OCI-LY7 (cell line): ENCODE measurements at regions not wholly inside any gene's neighbourhood (a gene's known extent, or its start where the extent isn't known, plus 50 kb on each side); places are given as distances from the start of the nearest gene placed in this dataset.

Source experiments
- BruUV-seq: library from RNA; stranded (reverse); fragments of 400-500 nt; replicated peaks from 2 replicates; lab custom pipeline; 2021; lab: Mats Ljungman, UMichigan
- CTCF ChIA-PET: fragments of 300-600 bp; sonication (Branson Sonifier 250); formaldehyde crosslinking; loops from one replicate; lab custom pipeline; 2022; ENCODE audit warnings: antibody characterized with exemption; ENCODE audit not compliant: unreplicated experiment; lab: Charles Lee
- POLR2A ChIA-PET: fragments of 300-600 bp; sonication (Branson Sonifier 250); formaldehyde crosslinking; loops from one replicate; lab custom pipeline; 2022; ENCODE audit warnings: antibody characterized with exemption; lab: Charles Lee
- DNase-seq: peaks from one replicate; pipeline ENCODE4 v3.0.0-alpha.2; 2015; ENCODE audit warnings: low spot score
- H2AFZ ChIP-seq: fragments of 200-600 bp; sonication (generic), shearing (Covaris generic); 2 replicates; pipeline ENCODE4 v1.6.1; 2014; ENCODE audit warnings: mild to moderate bottlenecking, antibody characterized with exemption, low read length, moderate library complexity
- H3K27ac ChIP-seq: fragments of 200-600 bp; sonication (generic); 2 replicates; pipeline ENCODE4 v1.5.1; 2014; ENCODE audit warnings: mixed run types, low read depth, mild to moderate bottlenecking, moderate library complexity, low read length, inconsistent platforms; ENCODE audit not compliant: poor library complexity, severe bottlenecking
- H3K36me3 ChIP-seq: fragments of 200-600 bp; sonication (generic); 2 replicates; pipeline ENCODE4 v1.6.1; 2014; ENCODE audit warnings: mild to moderate bottlenecking, antibody characterized with exemption, low read length, moderate library complexity, mixed read lengths; ENCODE audit not compliant: insufficient read depth
- H3K4me1 ChIP-seq: fragments of 200-600 bp; sonication (generic); 2 replicates; pipeline ENCODE4 v1.5.1; 2014; ENCODE audit warnings: mild to moderate bottlenecking, low read length; ENCODE audit not compliant: insufficient read depth, poor library complexity, severe bottlenecking
- H3K4me2 ChIP-seq: fragments of 200-600 bp; sonication (generic); 2 replicates; pipeline ENCODE4 v1.6.1; 2014; ENCODE audit warnings: mild to moderate bottlenecking, low read length
- H3K4me3 ChIP-seq: fragments of 200-600 bp; sonication (generic); 2 replicates; pipeline ENCODE4 v1.5.1; 2014; ENCODE audit warnings: mild to moderate bottlenecking, low read depth, low read length; ENCODE audit not compliant: poor library complexity, severe bottlenecking
- H3K79me2 ChIP-seq: fragments of 200-600 bp; sonication (generic); 2 replicates; pipeline ENCODE4 v1.6.1; 2016; ENCODE audit warnings: low read depth, mild to moderate bottlenecking, low read length, moderate library complexity, mixed read lengths; ENCODE audit not compliant: insufficient read depth
- H3K9me2 ChIP-seq: fragments of 200-600 bp; sonication (generic); 2 replicates; pipeline ENCODE4 v1.6.1; 2016; ENCODE audit warnings: mild to moderate bottlenecking, low read length, mixed read lengths; ENCODE audit not compliant: insufficient read depth
- H3K9me3 ChIP-seq: fragments of 200-600 bp; sonication (generic); 2 replicates; pipeline ENCODE4 v1.6.1; 2014; ENCODE audit warnings: mild to moderate bottlenecking, mixed run types, low read length, mixed read lengths
- H4K20me1 ChIP-seq: fragments of 200-600 bp; sonication (generic); 2 replicates; pipeline ENCODE4 v1.6.1; 2014; ENCODE audit warnings: mild to moderate bottlenecking, antibody characterized with exemption, low read length, moderate library complexity, mixed read lengths; ENCODE audit not compliant: insufficient read depth
- EZH2phosphoT487 ChIP-seq: fragments of 200-600 bp; sonication (generic); IDR thresholded peaks from 2 replicates; pipeline ENCODE4 v1.6.1; 2018; ENCODE audit warnings: low read depth, borderline replicate concordance, mild to moderate bottlenecking, mixed run types, antibody characterized with exemption, low read length, moderate library complexity, mixed read lengths
- intact Hi-C: fragments of 100-400 bp; cut with micrococcal nuclease; formaldehyde crosslinking; loops from one replicate; pipeline ENCODE4 v1.10.0; 2022; ENCODE audit not compliant: unreplicated experiment
- TF ChIP-seq, protein P1 (sequence below): fragments of 200-600 bp; sonication (generic); conservative IDR thresholded peaks from 2 replicates; pipeline ENCODE4 v1.5.1; 2014; ENCODE audit warnings: mild to moderate bottlenecking, antibody characterized with exemption, low read length, moderate library complexity, mixed read lengths

DNA sequence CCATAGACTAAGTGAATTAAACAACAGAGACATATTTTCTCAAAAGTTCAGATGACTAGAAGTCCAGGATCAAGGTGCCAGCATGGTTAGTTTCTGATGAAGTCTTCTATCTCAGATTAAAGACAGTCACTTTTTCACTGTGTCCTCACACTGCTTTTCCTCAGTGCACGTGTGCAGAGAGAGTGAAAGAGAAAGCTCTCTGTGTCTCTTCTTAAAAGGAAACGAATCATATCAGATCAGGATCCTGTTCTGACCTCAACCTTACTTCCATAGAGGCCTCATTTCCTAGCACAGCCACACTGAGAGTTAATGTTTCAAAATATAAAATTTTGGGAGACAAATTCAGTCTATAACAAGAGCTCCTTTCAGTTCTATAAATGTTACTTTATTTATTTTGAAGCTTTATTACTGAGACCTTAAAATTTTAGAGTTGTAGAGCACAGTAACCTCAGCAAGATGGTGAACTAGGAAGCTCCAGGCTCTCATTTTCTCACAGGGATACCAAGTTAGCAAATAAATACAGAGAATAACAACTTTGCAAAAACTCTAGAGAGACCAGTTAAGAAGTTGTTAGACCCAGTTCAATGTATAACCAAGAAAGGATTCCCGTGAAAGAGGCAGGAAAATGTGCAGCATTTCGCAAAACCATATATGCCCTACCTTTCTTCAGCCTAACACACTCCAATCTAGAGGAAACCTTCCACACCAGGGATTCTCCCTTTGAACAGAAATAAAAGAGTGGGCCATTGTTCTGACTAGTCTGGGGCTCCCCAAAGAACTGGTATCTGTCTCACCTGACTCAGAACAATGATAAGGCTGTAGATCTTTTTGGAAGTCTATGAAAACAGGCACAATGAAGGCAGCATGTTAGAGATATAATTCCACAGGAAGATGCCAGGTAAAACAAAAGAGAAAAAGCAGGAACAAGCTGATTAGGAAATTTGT, 372.2 kb downstream of the MRPL39 start:
- ChIA-PET CTCF (no interaction called here), POLR2A (interaction anchor here (1.1 kb wide), 1 partner anchor 17 kb away, joined by 6 read pairs; no protein-coding TSS in a partner anchor)
- peaks cover 8% of the 10 kb centered on the region; the same call in 1 of the 2 replicates for H3K9me3 ChIP-seq
- BruUV-seq: no TSS peak
- no peak overlapping the region for H3K4me3 ChIP-seq
- H3K4me2 ChIP-seq: no peak overlapping the region
- intact Hi-C loops: no loop called here
- no peaks in the 10 kb centered on the region for H3K4me1 ChIP-seq
- DNase-seq: no peak
- no peaks in the 10 kb centered on the region for H3K9me2 ChIP-seq
- no peak overlapping the region for H2AFZ ChIP-seq
- no peaks in the 10 kb centered on the region for H3K36me3 ChIP-seq
- no peak for TF ChIP-seq EZH2phosphoT487
- TF ChIP-seq, protein P1, sequence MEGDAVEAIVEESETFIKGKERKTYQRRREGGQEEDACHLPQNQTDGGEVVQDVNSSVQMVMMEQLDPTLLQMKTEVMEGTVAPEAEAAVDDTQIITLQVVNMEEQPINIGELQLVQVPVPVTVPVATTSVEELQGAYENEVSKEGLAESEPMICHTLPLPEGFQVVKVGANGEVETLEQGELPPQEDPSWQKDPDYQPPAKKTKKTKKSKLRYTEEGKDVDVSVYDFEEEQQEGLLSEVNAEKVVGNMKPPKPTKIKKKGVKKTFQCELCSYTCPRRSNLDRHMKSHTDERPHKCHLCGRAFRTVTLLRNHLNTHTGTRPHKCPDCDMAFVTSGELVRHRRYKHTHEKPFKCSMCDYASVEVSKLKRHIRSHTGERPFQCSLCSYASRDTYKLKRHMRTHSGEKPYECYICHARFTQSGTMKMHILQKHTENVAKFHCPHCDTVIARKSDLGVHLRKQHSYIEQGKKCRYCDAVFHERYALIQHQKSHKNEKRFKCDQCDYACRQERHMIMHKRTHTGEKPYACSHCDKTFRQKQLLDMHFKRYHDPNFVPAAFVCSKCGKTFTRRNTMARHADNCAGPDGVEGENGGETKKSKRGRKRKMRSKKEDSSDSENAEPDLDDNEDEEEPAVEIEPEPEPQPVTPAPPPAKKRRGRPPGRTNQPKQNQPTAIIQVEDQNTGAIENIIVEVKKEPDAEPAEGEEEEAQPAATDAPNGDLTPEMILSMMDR: no peak
- no peak overlapping the region for H3K27ac ChIP-seq
- H3K79me2 ChIP-seq: no peaks in the 10 kb centered on the region
- H4K20me1 ChIP-seq: no peaks in the 10 kb centered on the region

DNA sequence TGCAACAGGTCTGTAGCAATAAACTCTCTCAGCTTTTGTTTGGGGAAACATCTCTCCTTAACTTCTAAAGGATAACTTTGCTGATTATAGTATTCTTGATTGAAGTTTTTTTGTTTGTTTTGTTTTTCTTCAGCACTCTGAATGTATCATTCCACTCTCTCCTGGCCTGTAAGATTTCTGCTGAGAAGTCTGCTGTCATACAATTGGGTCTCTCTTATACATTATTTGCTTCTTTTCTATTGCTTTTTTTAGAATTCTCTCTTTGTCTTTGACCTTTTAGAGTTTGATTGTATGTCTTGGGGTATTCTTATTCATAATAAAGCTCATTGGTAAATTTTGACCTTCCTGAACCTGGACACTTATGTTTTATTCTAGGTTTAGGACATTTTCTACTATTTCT, 386.3 kb downstream of the MRPL39 start:
- Histone ChIP-seq H3K79me2 (no peaks in the 10 kb centered on the region), H3K9me3 (0 out of 2 replicates have a peak, but pooled peaks cover 35% of the 10 kb centered on the region), H3K27ac (no peak overlapping the region), H2AFZ (no peak overlapping the region), H4K20me1 (no peaks in the 10 kb centered on the region), H3K4me1 (no peaks in the 10 kb centered on the region), H3K36me3 (no peaks in the 10 kb centered on the region), H3K4me3 (no peak overlapping the region), H3K9me2 (no peaks in the 10 kb centered on the region), H3K4me2 (no peak overlapping the region)
- ChIA-PET CTCF (no interaction called here), POLR2A (no interaction called here)
- DNase-seq: no peak
- intact Hi-C loops: no loop called here
- TF ChIP-seq, protein P1: no peak
- no peak for TF ChIP-seq EZH2phosphoT487
- BruUV-seq: no TSS peak

DNA sequence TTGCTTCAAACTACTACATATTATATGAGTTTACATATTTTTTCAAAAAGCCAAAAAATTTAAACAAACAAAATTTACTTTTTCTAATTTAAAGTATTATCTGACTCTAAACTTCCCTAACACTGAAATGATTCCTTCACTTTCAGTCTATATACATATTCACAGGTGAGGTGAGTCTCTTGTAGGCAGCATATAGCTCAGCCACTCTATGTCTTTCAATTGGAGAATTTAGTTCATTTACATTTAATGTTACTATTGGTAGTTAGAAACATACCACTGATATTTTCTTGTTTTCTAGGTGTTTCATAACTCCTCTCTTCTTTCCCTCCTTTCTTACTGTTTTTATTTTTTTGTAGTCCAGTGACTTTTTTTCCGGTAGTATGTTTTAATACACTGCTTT, 387.1 kb downstream of the MRPL39 start:
- H3K9me2 ChIP-seq: no peaks in the 10 kb centered on the region
- no peak overlapping the region for H3K27ac ChIP-seq
- H3K4me1 ChIP-seq: no peaks in the 10 kb centered on the region
- ChIA-PET CTCF (no interaction called here), POLR2A (interaction anchor here (0.7 kb wide), 1 partner anchor 43 kb away, joined by 3 read pairs; no protein-coding TSS in a partner anchor)
- no peak overlapping the region for H3K4me3 ChIP-seq
- BruUV-seq: no TSS peak
- no peak for DNase-seq
- H3K36me3 ChIP-seq: no peaks in the 10 kb centered on the region
- H4K20me1 ChIP-seq: no peaks in the 10 kb centered on the region
- 0 out of 2 replicates have a peak, but pooled peaks cover 40% of the 10 kb centered on the region for H3K9me3 ChIP-seq
- TF ChIP-seq, protein P1: no peak
- TF ChIP-seq EZH2phosphoT487: no peak
- H2AFZ ChIP-seq: no peak overlapping the region
- no peaks in the 10 kb centered on the region for H3K79me2 ChIP-seq
- intact Hi-C loops: no loop called here
- no peak overlapping the region for H3K4me2 ChIP-seq
